Heart left ventricle (tissue), 16 donors: ENCODE measurements at regions not wholly inside any gene's neighbourhood (a gene's known extent, or its start where the extent isn't known, plus 50 kb on each side); places are given as distances from the start of the nearest gene placed in this dataset.

Experiments used
- ATAC-seq, 4 donors: fragments of 200-7000 bp; cut with Tn5 transposase; one replicate each; pipeline ENCODE4 v1.9.1; 2020 to 2022; ENCODE audit warnings: moderate library complexity in 4 of 4, mild to moderate bottlenecking in 3 of 4, moderate number of reproducible peaks in 1 of 4
- DNase-seq, 5 donors: peaks; one replicate each; pipeline ENCODE4 v3.0.0-alpha.2; 2020
- H3K27ac ChIP-seq, 12 donors: fragments of 200-600 bp; sonication (generic) in 4 of 12; one replicate each; pipeline versions ENCODE4 v1.5.0 to v1.8.0; 2016 to 2022; ENCODE audit warnings: mild to moderate bottlenecking in 2 of 12
- H3K27me3 ChIP-seq, 9 donors: fragments of 200-600 bp; sonication (generic) in 2 of 9; one replicate each; pipeline versions ENCODE4 v1.5.1 to v1.8.0; 2016 to 2022; ENCODE audit warnings: mild to moderate bottlenecking in 3 of 9
- H3K36me3 ChIP-seq, 9 donors: fragments of 200-600 bp; sonication (generic) in 2 of 9; one replicate each; pipeline versions ENCODE4 v1.5.0 to v1.8.0; 2018 to 2022; ENCODE audit warnings: mild to moderate bottlenecking in 2 of 9
- H3K4me1 ChIP-seq, 12 donors: fragments of 200-600 bp; sonication (generic) in 4 of 12; one replicate each; pipeline versions ENCODE4 v1.5.0 to v1.8.0; 2016 to 2022; ENCODE audit warnings: mild to moderate bottlenecking in 3 of 12
- H3K4me3 ChIP-seq, 12 donors: fragments of 200-600 bp; sonication (generic) in 4 of 12; one replicate each; pipeline versions ENCODE4 v1.5.0 to v1.8.0; 2017 to 2022; ENCODE audit warnings: mild to moderate bottlenecking in 9 of 12, moderate library complexity in 4 of 12
- H3K9me3 ChIP-seq, 12 donors: fragments of 200-600 bp; sonication (generic) in 4 of 12; one replicate each; pipeline versions ENCODE4 v1.5.0 to v1.8.0; 2016 to 2022; ENCODE audit warnings: mild to moderate bottlenecking in 1 of 12
- CTCF ChIP-seq, 12 donors: fragments of 200-600 bp; sonication (generic) in 4 of 12; IDR thresholded peaks; one replicate each; pipeline versions ENCODE4 v1.5.0 to v1.8.0; 2018 to 2022; ENCODE audit warnings: antibody characterized with exemption in 12 of 12, mild to moderate bottlenecking in 5 of 12
- POLR2A ChIP-seq, 2 donors: fragments of 450-650 bp; IDR thresholded peaks; one replicate each; pipeline ENCODE4 v1.6.1; 2017; ENCODE audit warnings: antibody characterized with exemption in 2 of 2, mild to moderate bottlenecking in 2 of 2, moderate library complexity in 2 of 2
- WGBS, 4 donors: extraction: QIAGEN DNeasy Blood & Tissue Kit in 2 of 4; methylation state at CpG; one replicate each; pipeline versions ENCODE4 v1.1.5 to v1.1.7; 2013 to 2018; 5-methylcytosine and 5-hydroxymethylcytosine counted together
- intact Hi-C, 10 donors: fragments of 100-400 bp; cut with DNase I; formaldehyde crosslinking; loops; one replicate each; pipeline versions ENCODE4 v1.11.1 to v1.14.2; 2022
- donor health status: ischemic (EF 13 %, LVEDD 7.1; RV severe dilation, severe dysfunction).
- donor health status: healthy with polysubstance abuse.
- donor health status: DM: no; HTN: yes; CAD: no.
- donor health status: DM: no; HTN: no; CAD: no.
- donor health status: ischemic (EF 25% LVEDD 6.9; RV normal size, moderate dysfunction).
- donor health status: ischemic (EF 25% LVEDD 5.7; RV mildly dilated, moderate dysfunction).
- donor health status: healthy.
- donor health status: DM: yes; HTN: yes; CAD: no.
- donor health status: ischemic (EF 35%, LVEDD 5.7; RV mildly dilated, moderate dysfunction).
- donor health status: nonischemic (EF 11% LVEDD 7.7; RV severe dilation, severe dysfunction).
- donor health status: DM: yes; HTN: yes; CAD: no.
- donor health status: PGD.
- donor health status: ischemic (EF 29% LVEDD 5.4; RV normal size, mild dysfunction).
- donor health status: nonischemic (EF 23%, LVEDD 6.1; RV moderate dilation, normal function).

- DNase-seq: no peak
- no peaks in the 10 kb centered on the region for H3K36me3 ChIP-seq
- H3K4me3 ChIP-seq: no peak overlapping the region
- no peaks in the 10 kb centered on the region for H3K4me1 ChIP-seq
- H3K9me3 ChIP-seq: no peaks in the 10 kb centered on the region
- ATAC-seq: no peak
- H3K27ac ChIP-seq: no peak overlapping the region
- 74 to 78% (median 76%) methylated on average over 3 of the region's 3 CpGs for WGBS, 4 donors
- intact Hi-C loops: no loop called here
- no peaks in the 10 kb centered on the region for H3K27me3 ChIP-seq
- TF ChIP-seq CTCF (IDR thresholded peaks at IDR 0.05) (no peak), POLR2A (IDR thresholded peaks at IDR 0.05) (no peak)
These were observed 1168.4 kb downstream of the SLITRK1 start for GRCh38 chr13:82713687-82714405.

- intact Hi-C loops: no loop called here
- DNase-seq (no peak), ATAC-seq (no peak)
- no peak for TF ChIP-seq POLR2A (IDR thresholded peaks at IDR 0.05)
- WGBS, 4 donors: 69 to 87% (median 81%) methylated on average over 1 of the region's 1 CpG
- H3K9me3 ChIP-seq: peaks cover 0 to 11% (median 0%) of the 10 kb centered on the region in 12 donors
- no peak overlapping the region for H3K4me3 ChIP-seq
- no peaks in the 10 kb centered on the region for H3K36me3 ChIP-seq
- no peaks in the 10 kb centered on the region for H3K27me3 ChIP-seq
- no peaks in the 10 kb centered on the region for H3K4me1 ChIP-seq
- no peak overlapping the region for H3K27ac ChIP-seq
These were observed 1179.8 kb downstream of the SLITRK1 start for GRCh38 chr13:82702513-82702912.

- DNase-seq: no peak
- intact Hi-C loops: no loop called here
- Histone ChIP-seq H3K4me1 (no peaks in the 10 kb centered on the region), H3K4me3 (no peak overlapping the region), H3K36me3 (no peaks in the 10 kb centered on the region), H3K27me3 (no peaks in the 10 kb centered on the region), H3K27ac (no peak overlapping the region), H3K9me3 (peaks cover 0 to 2% (median 0%) of the 10 kb centered on the region in 12 donors)
- 73 to 80% (median 74%) methylated on average over 2 of the region's 2 CpGs for WGBS, 4 donors
- TF ChIP-seq POLR2A (IDR thresholded peaks at IDR 0.05): no peak
- ATAC-seq: no peak
These were observed 1181.3 kb downstream of the SLITRK1 start for GRCh38 chr13:82701020-82701419.

GRCh38 chr13:82698941-82699340, 1183.3 kb downstream of the SLITRK1 start:
- intact Hi-C loops: loop anchor here in 1 of 10 donors (10.0 kb wide), 1 partner anchor 1436 kb away; no protein-coding TSS in a partner anchor
- Histone ChIP-seq H3K4me1 (no peaks in the 10 kb centered on the region), H3K27me3 (no peaks in the 10 kb centered on the region), H3K27ac (no peak overlapping the region), H3K36me3 (no peaks in the 10 kb centered on the region), H3K9me3 (no peaks in the 10 kb centered on the region), H3K4me3 (no peak overlapping the region)
- TF ChIP-seq CTCF (IDR thresholded peaks at IDR 0.05): no peak
- no peak for TF ChIP-seq POLR2A (IDR thresholded peaks at IDR 0.05)
- ATAC-seq: no peak
- DNase-seq: no peak

GRCh38 chr13:82698383-82698782, 1183.9 kb downstream of the SLITRK1 start:
- DNase-seq (no peak), ATAC-seq (no peak)
- intact Hi-C loops: loop anchor here in 1 of 10 donors (10.0 kb wide), 1 partner anchor 1436 kb away; no protein-coding TSS in a partner anchor
- no peak for TF ChIP-seq POLR2A (IDR thresholded peaks at IDR 0.05)
- no peak for TF ChIP-seq CTCF (IDR thresholded peaks at IDR 0.05)
- no peaks in the 10 kb centered on the region for H3K27me3 ChIP-seq
- H3K9me3 ChIP-seq: no peaks in the 10 kb centered on the region
- no peak overlapping the region for H3K4me3 ChIP-seq
- no peaks in the 10 kb centered on the region for H3K4me1 ChIP-seq
- no peaks in the 10 kb centered on the region for H3K36me3 ChIP-seq
- no peak overlapping the region for H3K27ac ChIP-seq
